Esophagus muscularis mucosa (tissue), 4 donors: ENCODE measurements at regions not wholly inside any gene's neighbourhood (a gene's known extent, or its start where the extent isn't known, plus 50 kb on each side); places are given as distances from the start of the nearest gene placed in this dataset.

Experiments used
- DNase-seq: peaks from one replicate; pipeline ENCODE4 v3.0.0-alpha.2; 2017; ENCODE audit errors: extremely low spot score
- H3K27ac ChIP-seq, 4 donors: fragments of 200-600 bp; sonication (generic); replicated peaks in 1 of 4; 1 replicate in 3 of 4; 2 replicates in 1 of 4; pipeline ENCODE4 v1.5.1; 2016 to 2019; ENCODE audit warnings: mild to moderate bottlenecking in 1 of 4
- H3K27me3 ChIP-seq, 4 donors: fragments of 200-600 bp; sonication (generic); one replicate each; pipeline versions ENCODE4 v1.5.1 to v1.6.0; 2016 to 2019
- H3K36me3 ChIP-seq, 4 donors: fragments of 200-600 bp; sonication (generic); one replicate each; pipeline ENCODE4 v1.5.1; 2016 to 2019
- H3K4me1 ChIP-seq, 4 donors: fragments of 200-600 bp; sonication (generic); one replicate each; pipeline ENCODE4 v1.5.1; 2016 to 2019
- H3K4me3 ChIP-seq, 4 donors: fragments of 200-600 bp; sonication (generic); 1 replicate in 2 of 4; 2 replicates in 2 of 4; pipeline ENCODE4 v1.5.1; 2016 to 2019; ENCODE audit warnings: mild to moderate bottlenecking in 4 of 4, moderate library complexity in 1 of 4
- H3K9me3 ChIP-seq, 4 donors: fragments of 200-600 bp; sonication (generic); 1 replicate in 3 of 4; 2 replicates in 1 of 4; pipeline ENCODE4 v1.5.1; 2016 to 2019
- EP300 ChIP-seq: sonication (generic); formaldehyde crosslinking; IDR thresholded peaks from one replicate; pipeline ENCODE4 v1.6.1; 2017; ENCODE audit warnings: antibody characterized with exemption
- POLR2A ChIP-seq: fragments of 450-650 bp; IDR thresholded peaks from one replicate; pipeline ENCODE4 v1.6.1; 2017; ENCODE audit warnings: antibody characterized with exemption, moderate library complexity, mild to moderate bottlenecking, low read depth
- POLR2AphosphoS5 ChIP-seq, 2 donors: sonication (generic); formaldehyde crosslinking; IDR thresholded peaks; one replicate each; pipeline ENCODE4 v1.6.1; 2017; ENCODE audit warnings: antibody characterized with exemption in 2 of 2
- WGBS: methylation state at CpG from one replicate; pipeline ENCODE4 v1.1.5; 2018; 5-methylcytosine and 5-hydroxymethylcytosine counted together
- intact Hi-C: fragments of 100-400 bp; cut with DNase I; formaldehyde crosslinking; loops from one replicate; pipeline ENCODE4 v1.15.1; 2023
- TF ChIP-seq, protein P1 (sequence below), 3 experiments: fragments of 200-600 bp in 2 of 3; fragments of 450-650 bp in 1 of 3; sonication (generic) in 2 of 3; IDR thresholded peaks; one replicate each; pipeline ENCODE4 v1.5.1; 2017 to 2019; ENCODE audit warnings: antibody characterized with exemption in 3 of 3, mild to moderate bottlenecking in 2 of 3, moderate library complexity in 1 of 3

GRCh38 chr14:46323404-46323762, 328.2 kb downstream of the RPL10L start:
- no peak for DNase-seq
- Histone ChIP-seq H3K27me3 (no peaks in the 10 kb centered on the region), H3K4me3 (no peak overlapping the region), H3K9me3 (no peaks in the 10 kb centered on the region), H3K36me3 (no peaks in the 10 kb centered on the region), H3K4me1 (no peaks in the 10 kb centered on the region), H3K27ac (no peak overlapping the region)
- intact Hi-C loops, result no loop called here
- no peak for TF ChIP-seq POLR2AphosphoS5 (IDR thresholded peaks at IDR 0.05)
- no peak for TF ChIP-seq POLR2A
- TF ChIP-seq EP300, result no peak
- TF ChIP-seq, protein P1, sequence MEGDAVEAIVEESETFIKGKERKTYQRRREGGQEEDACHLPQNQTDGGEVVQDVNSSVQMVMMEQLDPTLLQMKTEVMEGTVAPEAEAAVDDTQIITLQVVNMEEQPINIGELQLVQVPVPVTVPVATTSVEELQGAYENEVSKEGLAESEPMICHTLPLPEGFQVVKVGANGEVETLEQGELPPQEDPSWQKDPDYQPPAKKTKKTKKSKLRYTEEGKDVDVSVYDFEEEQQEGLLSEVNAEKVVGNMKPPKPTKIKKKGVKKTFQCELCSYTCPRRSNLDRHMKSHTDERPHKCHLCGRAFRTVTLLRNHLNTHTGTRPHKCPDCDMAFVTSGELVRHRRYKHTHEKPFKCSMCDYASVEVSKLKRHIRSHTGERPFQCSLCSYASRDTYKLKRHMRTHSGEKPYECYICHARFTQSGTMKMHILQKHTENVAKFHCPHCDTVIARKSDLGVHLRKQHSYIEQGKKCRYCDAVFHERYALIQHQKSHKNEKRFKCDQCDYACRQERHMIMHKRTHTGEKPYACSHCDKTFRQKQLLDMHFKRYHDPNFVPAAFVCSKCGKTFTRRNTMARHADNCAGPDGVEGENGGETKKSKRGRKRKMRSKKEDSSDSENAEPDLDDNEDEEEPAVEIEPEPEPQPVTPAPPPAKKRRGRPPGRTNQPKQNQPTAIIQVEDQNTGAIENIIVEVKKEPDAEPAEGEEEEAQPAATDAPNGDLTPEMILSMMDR (IDR thresholded peaks at IDR 0.05), result no peak

GRCh38 chr14:46322730-46323403, 328.7 kb downstream of the RPL10L start:
- 39% methylated on average over 3 of the region's 3 CpGs for WGBS
- Histone ChIP-seq H3K4me1 (no peaks in the 10 kb centered on the region), H3K36me3 (no peaks in the 10 kb centered on the region), H3K27me3 (no peaks in the 10 kb centered on the region), H3K9me3 (no peaks in the 10 kb centered on the region), H3K27ac (no peak overlapping the region), H3K4me3 (no peak overlapping the region)
- TF ChIP-seq POLR2A, result no peak
- no peak for TF ChIP-seq POLR2AphosphoS5 (IDR thresholded peaks at IDR 0.05)
- TF ChIP-seq EP300, result no peak
- TF ChIP-seq, protein P1 (IDR thresholded peaks at IDR 0.05), result no peak
- intact Hi-C loops, result no loop called here
- no peak for DNase-seq

DNA sequence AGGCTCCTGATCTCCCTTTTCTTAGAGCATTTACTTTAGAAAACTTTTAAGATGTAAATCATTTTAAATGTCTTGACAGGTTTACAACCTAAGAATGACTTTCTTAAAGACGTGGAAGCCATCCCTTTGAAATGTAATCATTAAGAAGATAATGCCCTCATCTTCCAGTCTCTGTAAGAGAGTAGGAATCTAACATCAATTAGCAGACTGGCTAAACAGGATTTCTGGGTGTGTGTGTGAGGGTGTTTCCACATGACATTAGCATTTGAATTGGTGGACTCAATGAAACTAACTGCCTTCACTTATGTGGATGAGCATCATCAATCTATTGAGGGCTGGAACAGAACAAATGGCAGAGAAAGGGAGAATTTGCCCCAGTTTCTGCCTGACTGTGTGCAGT, 329.5 kb downstream of the RPL10L start:
- TF ChIP-seq POLR2AphosphoS5 (IDR thresholded peaks at IDR 0.05), result no peak
- TF ChIP-seq, protein P1 (IDR thresholded peaks at IDR 0.05), result no peak
- TF ChIP-seq POLR2A, result no peak
- TF ChIP-seq EP300, result no peak
- H3K4me1 ChIP-seq, result no peaks in the 10 kb centered on the region
- no peaks in the 10 kb centered on the region for H3K36me3 ChIP-seq
- H3K4me3 ChIP-seq, result no peak overlapping the region
- 55% methylated on average over 1 of the region's 1 CpG for WGBS
- intact Hi-C loops, result no loop called here
- H3K9me3 ChIP-seq, result no peaks in the 10 kb centered on the region
- H3K27ac ChIP-seq, result no peak overlapping the region
- no peaks in the 10 kb centered on the region for H3K27me3 ChIP-seq
- DNase-seq, result no peak

GRCh38 chr14:46306267-46306666, 345.3 kb downstream of the RPL10L start:
- intact Hi-C loops, result no loop called here
- 70% methylated on average over 2 of the region's 2 CpGs for WGBS
- H3K9me3 ChIP-seq, result no peaks in the 10 kb centered on the region
- TF ChIP-seq POLR2AphosphoS5 (IDR thresholded peaks at IDR 0.05), result no peak
- TF ChIP-seq POLR2A, result no peak
- TF ChIP-seq, protein P1 (IDR thresholded peaks at IDR 0.05), result no peak
- no peak overlapping the region for H3K27ac ChIP-seq
- no peaks in the 10 kb centered on the region for H3K36me3 ChIP-seq
- no peak for DNase-seq
- H3K4me3 ChIP-seq, result no peak overlapping the region
- H3K27me3 ChIP-seq, result no peaks in the 10 kb centered on the region
- no peaks in the 10 kb centered on the region for H3K4me1 ChIP-seq

- no peak for DNase-seq
- Histone ChIP-seq H3K36me3 (no peaks in the 10 kb centered on the region), H3K9me3 (peaks cover 0 to 4% (median 0%) of the 10 kb centered on the region in 4 donors), H3K27me3 (no peaks in the 10 kb centered on the region), H3K27ac (no peak overlapping the region), H3K4me1 (no peaks in the 10 kb centered on the region), H3K4me3 (no peak overlapping the region)
- no peak for TF ChIP-seq POLR2AphosphoS5 (IDR thresholded peaks at IDR 0.05)
- TF ChIP-seq, protein P1 (IDR thresholded peaks at IDR 0.05), result no peak
- no peak for TF ChIP-seq POLR2A
- no peak for TF ChIP-seq EP300
- intact Hi-C loops, result no loop called here
- 91% methylated on average over 2 of the region's 2 CpGs for WGBS
Observed at GRCh38 chr14:46300765-46301164, 350.8 kb downstream of the RPL10L start.
